ENCODE measurements at regions not wholly inside any gene's neighbourhood (a gene's known extent, or its start where the extent isn't known, plus 50 kb on each side); places are given as distances from the start of the nearest gene placed in this dataset.

DNA sequence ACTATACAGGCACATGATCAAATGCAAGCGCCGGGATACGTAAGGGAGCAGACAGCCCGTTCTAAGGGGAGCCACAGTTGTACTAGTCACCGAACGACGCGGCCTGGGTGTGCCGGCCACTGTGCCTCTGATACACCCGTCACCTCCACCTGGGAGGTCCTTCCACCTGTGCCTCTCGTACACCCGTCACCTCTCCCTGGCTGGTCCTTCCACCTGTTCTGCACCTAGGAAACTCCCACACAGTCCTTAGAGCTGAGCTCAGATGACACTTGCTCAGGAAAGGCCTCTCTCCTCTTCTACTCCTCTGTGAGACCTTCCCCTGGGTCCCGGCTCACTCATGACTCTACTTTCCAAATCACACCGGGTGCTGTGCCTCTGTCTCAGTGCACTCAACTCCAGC, 245.0 kb downstream of the TTLL2 start:
- no peak for DNase-seq (ENCODE audit: extremely low spot score)
- POLR2A ChIA-PET, result no interaction called here
- TF ChIP-seq, protein P1, sequence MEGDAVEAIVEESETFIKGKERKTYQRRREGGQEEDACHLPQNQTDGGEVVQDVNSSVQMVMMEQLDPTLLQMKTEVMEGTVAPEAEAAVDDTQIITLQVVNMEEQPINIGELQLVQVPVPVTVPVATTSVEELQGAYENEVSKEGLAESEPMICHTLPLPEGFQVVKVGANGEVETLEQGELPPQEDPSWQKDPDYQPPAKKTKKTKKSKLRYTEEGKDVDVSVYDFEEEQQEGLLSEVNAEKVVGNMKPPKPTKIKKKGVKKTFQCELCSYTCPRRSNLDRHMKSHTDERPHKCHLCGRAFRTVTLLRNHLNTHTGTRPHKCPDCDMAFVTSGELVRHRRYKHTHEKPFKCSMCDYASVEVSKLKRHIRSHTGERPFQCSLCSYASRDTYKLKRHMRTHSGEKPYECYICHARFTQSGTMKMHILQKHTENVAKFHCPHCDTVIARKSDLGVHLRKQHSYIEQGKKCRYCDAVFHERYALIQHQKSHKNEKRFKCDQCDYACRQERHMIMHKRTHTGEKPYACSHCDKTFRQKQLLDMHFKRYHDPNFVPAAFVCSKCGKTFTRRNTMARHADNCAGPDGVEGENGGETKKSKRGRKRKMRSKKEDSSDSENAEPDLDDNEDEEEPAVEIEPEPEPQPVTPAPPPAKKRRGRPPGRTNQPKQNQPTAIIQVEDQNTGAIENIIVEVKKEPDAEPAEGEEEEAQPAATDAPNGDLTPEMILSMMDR (IDR thresholded peaks at IDR 0.05; ENCODE audit: control extremely low read depth, extremely low read depth, low read depth, missing control alignments), result no peak
- CTCF ChIA-PET, result no interaction called here

GRCh38 chr6:167570460-167571400, 245.8 kb downstream of the TTLL2 start:
- ChIA-PET CTCF (no interaction called here), POLR2A (no interaction called here)
- no peak for DNase-seq (ENCODE audit: extremely low spot score)
- TF ChIP-seq, protein P1 (IDR thresholded peaks at IDR 0.05; ENCODE audit: control extremely low read depth, extremely low read depth, low read depth, missing control alignments), result no peak

- DNase-seq (ENCODE audit: extremely low spot score), result no peak
- TF ChIP-seq, protein P1 (IDR thresholded peaks at IDR 0.05; ENCODE audit: control extremely low read depth, extremely low read depth, low read depth, missing control alignments), result no peak
- ChIA-PET CTCF (no interaction called here), POLR2A (no interaction called here)
Measured at GRCh38 chr6:167571550-167571949, 246.7 kb downstream of the TTLL2 start.

GRCh38 chr6:167572106-167572505, 247.2 kb downstream of the TTLL2 start:
- DNase-seq (ENCODE audit: extremely low spot score), result no peak
- ChIA-PET CTCF (no interaction called here), POLR2A (no interaction called here)
- TF ChIP-seq, protein P1 (IDR thresholded peaks at IDR 0.05; ENCODE audit: control extremely low read depth, extremely low read depth, low read depth, missing control alignments), result no peak

DNA sequence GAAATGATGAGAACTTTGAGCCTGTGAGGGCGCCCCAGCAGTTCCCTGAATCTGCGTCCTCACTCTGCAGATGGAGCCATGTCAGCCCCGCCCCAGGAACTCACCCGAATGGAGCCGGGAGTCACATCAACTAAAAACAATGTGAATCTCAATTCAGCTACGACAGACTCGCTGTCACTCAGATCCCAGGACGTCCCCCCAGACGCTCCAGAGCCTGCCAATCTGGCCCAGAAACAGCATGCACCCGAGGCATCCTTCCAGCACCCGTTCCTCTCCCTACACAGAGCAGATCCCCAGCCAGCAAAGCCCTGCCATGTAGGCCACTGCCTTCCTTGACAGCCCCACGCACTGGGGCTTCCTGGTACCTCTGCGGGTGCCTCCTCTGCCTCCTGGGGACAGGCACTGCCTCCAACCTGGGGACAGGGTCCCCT, 248.0 kb downstream of the TTLL2 start:
- TF ChIP-seq, protein P1 (IDR thresholded peaks at IDR 0.05; ENCODE audit: control extremely low read depth, extremely low read depth, low read depth, missing control alignments), result no peak
- ChIA-PET CTCF (no interaction called here), POLR2A (no interaction called here)
- DNase-seq (ENCODE audit: extremely low spot score), result no peak

- TF ChIP-seq, protein P1 (IDR thresholded peaks at IDR 0.05; ENCODE audit: control extremely low read depth, extremely low read depth, low read depth, missing control alignments), result no peak
- no peak for DNase-seq (ENCODE audit: extremely low spot score)
- POLR2A ChIA-PET, result no interaction called here
- CTCF ChIA-PET, result no interaction called here
Measured at GRCh38 chr6:167573461-167574215, 248.8 kb downstream of the TTLL2 start.

All from GM10248 (cell line).